ENCODE measurements at regions not wholly inside any gene's neighbourhood (a gene's known extent, or its start where the extent isn't known, plus 50 kb on each side); places are given as distances from the start of the nearest gene placed in this dataset.
A peak's percentile ranks its signal among the peaks of the same experiment; 100 is the strongest.
"Not testable (repeated sequence)": the region's sequence is repeated elsewhere in the genome, so short reads cannot be mapped to it uniquely, and the experiment has no call there.

DNA sequence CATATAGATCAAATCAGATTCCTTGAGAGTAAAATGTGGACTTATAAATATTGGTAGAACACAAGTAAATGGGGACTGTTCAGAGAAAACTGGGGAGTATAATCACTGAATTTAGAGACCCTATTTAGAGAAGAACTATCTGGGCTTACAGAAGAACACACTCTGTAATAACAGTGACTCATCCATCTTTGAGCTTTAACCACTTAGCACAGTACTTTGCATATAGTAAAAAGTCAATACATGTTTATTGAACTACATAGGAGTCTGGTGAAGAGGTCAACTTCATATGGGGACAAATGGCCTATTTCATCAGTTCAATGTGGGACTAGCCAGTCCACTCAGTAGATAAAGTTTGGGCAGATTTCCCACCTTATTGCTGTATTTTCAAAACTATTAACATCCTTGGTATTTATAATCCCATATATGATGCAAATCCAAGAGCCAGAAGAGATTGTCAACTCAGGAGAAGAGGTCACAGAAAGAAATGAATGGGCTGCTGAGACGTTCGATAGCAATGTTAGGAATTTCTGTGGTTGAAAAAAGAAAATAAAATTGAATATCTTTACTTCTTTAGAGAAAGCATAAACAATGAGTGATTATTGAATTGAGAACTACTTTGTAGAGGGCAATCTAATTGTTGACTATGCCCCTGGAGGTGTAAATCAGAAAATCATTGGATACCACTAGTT is 119.3 kb upstream of the CACNA2D1 start:
- DNase-seq (ENCODE audit: low spot score): no peak

DNA sequence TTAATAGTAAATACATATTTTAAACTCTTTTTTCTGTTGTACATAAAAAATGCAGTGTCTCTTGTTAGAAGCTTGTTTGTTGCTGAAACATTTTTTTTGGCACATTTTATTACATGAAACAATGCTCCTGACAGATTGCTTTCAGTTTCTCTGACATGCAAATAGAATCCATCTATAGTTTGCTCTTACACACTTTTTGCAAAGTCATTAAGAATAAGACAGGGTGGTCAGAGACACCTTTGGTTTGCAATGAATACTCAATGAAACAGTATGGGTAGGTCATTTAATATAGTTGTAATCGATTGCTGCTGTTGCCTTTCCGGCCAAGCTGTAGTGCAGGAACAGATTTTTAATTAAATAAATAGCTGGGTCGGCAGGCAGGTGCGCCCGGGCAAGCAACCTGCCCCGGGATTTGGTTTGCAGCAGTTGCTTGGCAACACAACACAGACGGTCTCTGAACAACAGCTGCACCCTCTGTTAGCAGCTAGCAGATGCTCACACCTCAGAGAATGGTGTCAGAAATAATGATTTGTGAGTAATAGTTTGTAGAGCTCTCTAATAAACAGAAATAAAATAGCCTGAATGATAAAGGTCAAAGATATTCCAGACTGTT is 115.7 kb upstream of the CACNA2D1 start:
- no peak for DNase-seq (ENCODE audit: low spot score)

DNA sequence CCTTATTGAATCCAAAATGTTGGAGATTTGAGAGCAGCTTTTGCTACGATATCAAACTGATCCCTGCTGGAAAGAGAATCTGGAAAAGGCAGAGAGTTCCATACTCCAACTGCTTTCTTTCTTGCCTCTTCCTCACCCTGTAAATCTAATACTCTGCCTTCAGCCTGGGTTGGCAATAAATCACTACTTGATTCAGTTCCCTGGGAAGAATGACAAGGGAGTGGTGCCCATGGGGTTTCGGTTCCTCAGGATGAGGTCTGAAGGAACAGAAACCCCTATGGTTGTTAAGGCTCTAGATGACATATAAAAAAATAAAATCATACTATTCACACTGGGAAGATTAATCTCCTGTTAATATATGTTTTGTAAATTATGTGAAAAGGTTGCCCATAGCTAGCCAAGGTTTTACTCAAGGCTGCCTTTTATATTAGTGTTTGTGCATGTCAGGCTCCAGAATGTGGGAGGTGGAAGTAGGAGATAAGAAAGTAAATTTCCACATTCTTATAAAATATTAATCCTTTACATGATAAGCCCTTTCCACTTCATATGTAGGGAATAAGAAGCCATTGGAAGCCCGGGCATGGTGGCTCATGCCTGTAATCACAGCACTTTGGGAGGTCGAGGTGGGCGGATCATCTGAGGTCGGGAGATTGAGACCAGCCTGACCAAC is 106.2 kb upstream of the CACNA2D1 start:
- DNase-seq (ENCODE audit: low spot score): no peak

DNA sequence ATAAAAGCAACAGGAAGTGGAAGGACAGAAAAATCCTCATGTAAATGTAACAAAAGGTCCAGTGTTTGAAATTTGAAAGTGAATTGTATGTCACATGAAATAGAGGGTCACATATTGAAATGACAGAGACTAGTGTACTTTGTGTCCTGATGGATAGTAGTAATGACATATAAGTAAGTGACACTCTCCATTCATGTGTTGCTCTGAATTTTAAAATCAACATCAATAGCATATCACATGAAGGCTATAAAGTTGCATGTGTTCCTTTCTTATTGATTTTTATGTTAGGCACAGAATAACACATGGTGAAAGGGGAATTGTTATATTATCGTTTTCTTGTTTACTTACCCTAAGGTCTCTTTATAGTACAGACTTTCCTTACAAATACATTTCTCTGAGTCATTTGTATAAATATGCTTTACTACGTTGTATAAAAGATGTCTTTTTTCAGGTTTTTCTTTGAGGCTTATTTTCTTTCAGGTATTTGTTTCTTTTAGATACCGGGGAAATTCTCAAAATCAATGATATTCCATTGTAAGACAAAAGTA is 104.6 kb upstream of the CACNA2D1 start:
- no peak for DNase-seq (ENCODE audit: low spot score)

DNA sequence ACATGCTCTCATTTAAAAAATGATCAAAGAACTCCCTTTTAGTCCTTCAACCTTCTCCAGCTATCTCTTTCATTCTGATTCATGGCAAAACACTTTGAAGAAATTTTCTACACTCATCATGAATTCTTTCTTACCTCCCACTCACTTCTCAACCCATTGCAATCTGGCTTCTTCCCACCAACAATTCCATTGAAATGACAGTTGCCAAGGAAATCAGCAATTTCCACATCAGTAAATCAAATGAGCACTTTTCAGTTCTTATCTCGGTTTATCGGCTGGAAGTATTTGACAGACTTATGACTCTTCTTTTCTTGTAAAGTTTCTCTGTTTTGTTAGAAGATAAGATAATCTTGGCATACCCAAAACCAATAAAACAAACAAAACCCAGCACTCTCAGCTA is 99.1 kb upstream of the CACNA2D1 start:
- DNase-seq (ENCODE audit: low spot score): no peak

DNA sequence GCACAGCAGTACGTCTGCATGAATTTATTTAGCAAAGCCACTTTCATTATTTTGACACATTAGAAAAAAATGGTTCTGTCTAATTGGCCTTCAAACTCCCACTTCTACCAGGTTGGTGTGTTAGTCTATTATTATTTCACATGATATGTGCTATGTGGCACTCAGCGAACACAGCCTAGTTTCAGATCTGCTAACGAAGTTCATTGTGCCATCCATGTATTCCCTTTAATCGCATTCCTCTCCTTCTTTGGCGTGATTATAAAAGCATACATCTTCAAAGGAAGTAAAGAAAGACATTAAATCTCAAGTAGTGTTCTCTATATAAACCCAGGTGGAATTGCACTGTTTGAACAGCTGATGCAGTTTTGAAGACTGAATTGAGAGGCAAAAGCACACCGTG is 96.4 kb upstream of the CACNA2D1 start:
- no peak for DNase-seq (ENCODE audit: low spot score)

DNA sequence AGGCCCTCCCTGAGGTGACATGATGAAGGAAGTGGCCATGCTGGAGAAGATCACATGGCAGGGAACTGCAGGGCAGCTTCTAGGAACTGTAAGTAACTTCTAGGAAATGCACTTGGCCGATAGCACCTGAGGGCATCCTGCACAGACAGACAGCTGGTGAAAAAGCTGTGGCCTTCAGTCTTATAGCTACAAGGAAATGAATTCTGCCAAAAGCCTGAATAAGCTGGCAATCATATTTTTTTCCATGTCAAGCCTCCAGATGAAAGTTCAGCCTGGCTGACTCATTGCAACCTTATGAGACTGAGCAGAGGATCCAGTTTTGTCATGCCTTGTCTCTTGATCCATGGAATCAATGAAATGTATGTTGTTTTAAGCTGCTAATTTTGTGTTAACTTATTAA is 91.1 kb upstream of the CACNA2D1 start:
- no peak for DNase-seq (ENCODE audit: low spot score)

DNA sequence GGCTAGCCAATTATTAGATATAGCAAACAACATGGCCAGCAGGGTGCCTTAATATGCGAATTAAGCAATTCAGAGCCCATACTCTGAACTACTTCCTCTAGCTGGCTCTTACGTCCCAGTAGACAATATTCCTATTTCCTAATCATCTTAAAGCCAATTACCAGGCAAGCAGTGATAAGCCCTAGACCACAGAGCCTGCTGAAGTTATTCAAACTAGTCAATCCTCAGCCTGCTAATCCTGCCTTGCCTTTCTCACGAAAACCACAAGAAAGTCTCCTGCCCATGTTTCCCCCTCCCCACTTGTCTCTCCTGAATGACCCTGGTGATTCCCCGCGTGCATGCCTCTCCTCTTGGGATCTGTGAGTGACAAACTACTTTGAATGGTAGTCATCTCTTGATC is 86.8 kb upstream of the CACNA2D1 start:
- no peak for DNase-seq (ENCODE audit: low spot score)

DNA sequence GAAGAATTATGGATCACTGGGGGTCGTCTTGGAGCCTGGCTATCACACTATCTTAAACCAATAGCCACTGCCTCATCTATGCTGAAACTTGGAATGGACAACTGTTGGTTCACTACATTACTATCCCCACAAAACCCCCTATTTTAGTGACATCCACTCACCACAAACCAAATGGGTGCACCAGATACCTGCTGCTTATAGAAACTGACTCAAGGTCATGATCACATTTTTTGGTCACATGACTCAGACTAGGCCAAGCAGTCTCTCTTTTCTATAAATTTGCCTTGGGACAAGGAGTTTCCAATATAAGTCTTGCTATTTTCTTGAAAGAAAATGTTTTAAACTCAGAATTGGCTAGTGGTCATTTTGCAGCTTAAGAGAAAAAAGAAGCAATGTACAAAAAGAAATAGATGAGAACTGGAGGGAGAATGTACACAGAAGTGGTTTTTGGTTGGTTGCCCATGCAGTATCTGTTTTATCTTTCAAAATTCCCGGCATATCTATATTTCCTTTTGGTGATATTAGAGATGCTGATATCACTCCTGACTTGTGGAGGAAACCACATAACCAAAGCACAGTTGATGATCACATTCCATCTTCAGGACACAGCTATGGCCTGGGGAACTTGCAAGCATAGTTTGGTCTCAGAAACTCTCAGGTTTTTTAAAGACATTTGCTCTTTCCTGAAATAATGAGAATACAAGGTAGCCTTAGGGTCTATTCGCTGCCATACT is 85.2 kb upstream of the CACNA2D1 start:
- no peak for DNase-seq (ENCODE audit: low spot score)

DNA sequence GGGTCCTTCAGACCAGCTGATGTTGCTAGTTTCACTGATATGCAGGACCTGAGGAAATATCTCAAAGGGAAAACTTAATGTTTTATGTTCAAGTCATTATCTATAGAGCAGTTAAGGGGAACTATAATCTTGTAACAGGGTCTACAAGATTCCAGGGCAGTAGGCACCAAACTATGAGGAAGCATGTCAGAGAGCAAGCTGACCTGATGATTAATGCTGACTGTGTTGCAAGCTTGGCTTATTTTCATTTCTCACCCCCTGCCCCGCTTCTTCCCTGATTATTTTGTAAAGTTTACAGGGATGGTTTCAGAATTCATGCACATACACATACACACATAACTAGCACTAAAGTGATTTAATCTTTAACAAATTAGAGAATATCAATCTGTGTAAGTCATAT is 84.3 kb upstream of the CACNA2D1 start:
- no peak for DNase-seq (ENCODE audit: low spot score)

DNA sequence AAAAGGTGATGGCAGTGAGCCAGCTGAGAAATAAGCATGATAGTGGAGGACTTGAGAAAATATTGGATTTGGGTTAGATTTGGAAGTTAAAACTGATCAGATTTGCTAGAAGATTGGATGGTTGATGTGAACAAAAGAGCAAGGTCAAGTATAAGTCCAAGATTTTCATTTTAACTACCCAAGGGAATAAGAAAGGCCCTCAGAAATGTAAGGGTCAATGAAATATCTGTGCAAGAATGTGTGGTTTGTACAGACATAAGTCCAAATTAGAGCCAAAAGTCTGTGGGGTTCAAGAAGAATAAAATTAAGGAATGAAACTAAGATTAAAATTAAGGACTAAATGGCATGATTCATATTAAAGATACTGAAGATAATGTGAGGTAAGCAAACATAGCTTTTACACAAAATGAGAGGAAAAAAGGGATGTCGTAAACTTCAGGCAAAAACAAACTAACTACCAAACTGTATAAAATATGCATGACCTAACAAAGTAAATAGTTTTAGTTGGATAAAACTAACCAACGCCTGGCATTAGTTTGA is 78.4 kb upstream of the CACNA2D1 start:
- DNase-seq (ENCODE audit: low spot score): no peak

DNA sequence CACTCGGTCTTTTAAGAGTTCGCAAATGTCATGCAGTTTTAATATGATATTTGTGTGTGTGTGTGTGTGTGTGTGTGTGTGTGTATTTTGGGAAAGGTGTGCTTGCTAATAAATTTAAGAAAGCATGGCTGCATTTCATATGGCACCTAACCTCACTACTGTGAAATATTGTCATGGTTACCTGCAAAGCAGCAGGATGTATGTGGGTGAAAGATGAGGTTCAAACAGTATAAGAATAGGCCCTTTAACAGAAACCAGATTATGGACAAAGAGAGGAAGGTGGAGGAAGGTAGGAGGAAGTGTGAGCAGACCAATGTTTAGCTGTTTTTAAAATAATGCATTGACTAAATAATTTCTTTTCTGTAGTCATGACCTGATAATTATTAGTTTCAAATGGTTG is 73.5 kb upstream of the CACNA2D1 start:
- no peak for DNase-seq (ENCODE audit: low spot score)

DNA sequence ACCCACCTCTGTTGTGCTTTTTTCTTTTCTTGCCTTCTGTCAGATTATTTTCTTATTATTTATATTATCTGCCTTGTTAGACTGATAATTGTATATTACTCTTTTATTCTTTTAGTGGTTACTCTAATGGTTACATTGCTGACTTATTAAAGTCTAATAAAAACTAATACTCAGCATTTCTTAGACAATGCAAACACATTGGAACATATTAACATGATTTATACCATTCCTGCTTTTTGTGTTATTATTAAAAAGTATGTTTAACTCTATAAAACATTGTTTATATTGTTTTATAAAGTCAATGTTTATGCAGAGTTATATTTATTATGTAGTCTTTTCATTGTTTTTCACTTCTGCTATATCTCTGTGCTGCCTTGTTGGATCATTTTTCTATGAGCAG is 68.0 kb upstream of the CACNA2D1 start:
- DNase-seq (ENCODE audit: low spot score): no peak

DNA sequence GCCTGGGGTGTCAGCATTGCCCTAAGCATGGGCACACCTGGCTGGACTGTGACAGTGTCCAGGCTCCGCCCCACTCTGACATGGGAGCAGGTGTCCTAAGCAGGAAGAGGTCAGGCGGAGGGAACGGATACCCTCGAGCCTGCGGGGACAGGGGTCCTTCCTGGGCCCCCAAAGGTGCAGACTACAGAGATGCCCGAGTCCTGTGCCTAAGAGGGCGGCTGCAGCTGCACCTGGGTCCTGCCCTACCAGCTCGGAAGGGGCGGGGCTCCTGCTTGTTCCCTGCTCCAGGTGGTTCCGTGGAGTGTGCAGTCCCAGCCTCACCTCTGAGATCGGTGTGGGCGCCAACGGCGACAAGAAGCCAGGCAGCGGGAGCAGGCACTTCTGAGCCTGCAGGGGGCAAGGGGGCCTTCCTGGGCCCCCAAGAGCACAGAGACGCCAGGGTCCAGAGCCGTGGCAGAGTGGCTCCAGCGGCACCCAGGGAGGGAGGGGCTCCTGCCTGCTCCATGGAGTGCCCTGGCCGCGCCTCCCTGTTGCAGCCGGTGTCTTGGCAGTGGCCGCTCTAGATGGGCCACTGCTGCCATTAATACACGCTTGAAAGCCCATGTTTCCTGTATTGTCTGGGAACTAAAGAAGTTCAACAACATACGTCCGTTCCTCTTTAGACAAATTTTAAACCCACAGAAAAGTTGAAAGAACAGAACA is 64.5 kb upstream of the CACNA2D1 start:
- DNase-seq (ENCODE audit: low spot score): no peak

DNA sequence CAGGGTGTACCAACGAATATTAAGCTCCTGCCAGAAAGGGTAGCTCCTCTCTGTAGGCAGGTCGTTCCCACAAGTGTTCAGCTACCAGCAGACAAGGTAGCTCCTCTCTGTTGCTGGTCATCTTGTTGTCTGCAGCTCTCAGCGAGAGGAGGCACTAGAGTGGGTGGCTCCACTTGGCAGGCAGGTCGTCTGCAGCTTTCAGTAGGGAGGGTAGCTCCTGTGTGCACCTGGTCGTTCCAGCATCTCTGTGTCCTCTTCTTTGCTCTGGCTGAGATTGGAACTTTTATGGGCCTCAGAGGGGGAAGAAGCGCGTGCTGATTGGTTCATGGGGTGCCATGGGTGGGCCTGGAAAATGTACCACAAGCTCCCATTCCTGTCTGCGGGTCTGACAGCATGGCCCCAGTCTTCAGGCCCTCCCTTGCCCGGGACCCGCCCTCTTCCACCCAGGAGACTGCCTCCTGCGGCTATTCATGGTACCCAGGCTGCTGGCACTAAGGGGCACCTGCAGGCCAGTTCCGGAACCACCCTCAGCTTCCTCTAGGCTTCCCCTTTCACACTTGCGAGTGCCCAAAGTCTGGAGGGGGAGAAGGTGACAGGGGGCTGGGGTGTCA is 63.9 kb upstream of the CACNA2D1 start:
- no peak for DNase-seq (ENCODE audit: low spot score)

DNA sequence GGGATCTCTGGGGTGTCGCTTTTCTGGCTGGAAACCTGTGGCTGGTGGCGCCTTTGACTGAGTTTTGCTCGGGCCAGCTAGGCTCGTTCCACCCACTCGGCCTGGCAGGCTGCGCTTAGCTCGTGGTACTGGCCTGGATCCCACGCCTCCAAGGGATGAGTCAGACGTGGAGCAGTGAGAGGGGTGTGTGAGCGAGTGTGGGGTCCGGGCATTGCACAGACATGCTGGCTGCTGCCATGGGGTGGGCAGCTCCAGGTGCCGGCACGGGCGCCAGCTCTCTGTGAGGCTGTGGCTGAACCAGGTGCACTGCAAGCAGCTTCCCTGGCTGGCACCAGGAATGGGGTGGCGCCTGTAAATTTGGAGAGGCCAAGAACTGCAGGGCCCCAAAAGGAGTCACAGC is 63.1 kb upstream of the CACNA2D1 start:
- DNase-seq (ENCODE audit: low spot score): no peak

DNA sequence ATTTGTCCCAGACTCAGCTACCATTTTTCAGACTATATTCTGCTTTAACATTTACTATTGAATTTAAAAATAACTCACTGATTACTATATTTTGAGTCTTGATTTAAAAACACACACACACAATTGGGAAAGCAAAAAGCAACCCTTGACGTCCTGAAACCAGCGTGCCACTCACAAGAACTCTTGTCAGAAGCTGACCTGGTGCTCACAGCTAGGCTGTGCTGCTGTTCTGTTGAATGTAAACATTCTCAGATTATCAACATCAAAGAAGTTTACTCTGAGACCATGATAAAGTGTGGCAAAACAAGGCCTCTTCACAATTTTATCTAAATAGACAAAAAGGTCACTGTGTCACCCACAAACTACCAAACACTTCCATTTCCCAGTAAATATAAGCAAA is 62.6 kb upstream of the CACNA2D1 start:
- DNase-seq (ENCODE audit: low spot score): peak; percentile 30

DNA sequence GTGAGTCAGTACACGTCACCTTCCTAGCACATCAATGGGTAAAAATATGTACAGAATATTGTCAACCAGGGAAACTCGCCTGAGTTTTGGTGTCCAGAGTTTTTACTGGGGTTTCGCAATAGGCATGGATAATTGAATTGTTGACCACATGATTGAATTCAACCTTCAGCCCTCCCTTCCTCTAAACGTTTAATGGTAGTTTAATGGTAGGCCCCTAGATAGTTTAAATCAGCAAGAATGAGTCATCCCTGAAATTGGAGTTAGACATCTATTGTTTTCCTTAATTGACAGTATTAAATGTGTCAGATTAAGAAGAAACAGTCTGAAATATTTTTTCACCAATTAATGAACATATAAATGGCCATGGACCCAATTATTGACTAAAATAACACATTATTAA is 57.8 kb upstream of the CACNA2D1 start:
- DNase-seq (ENCODE audit: low spot score): no peak

DNA sequence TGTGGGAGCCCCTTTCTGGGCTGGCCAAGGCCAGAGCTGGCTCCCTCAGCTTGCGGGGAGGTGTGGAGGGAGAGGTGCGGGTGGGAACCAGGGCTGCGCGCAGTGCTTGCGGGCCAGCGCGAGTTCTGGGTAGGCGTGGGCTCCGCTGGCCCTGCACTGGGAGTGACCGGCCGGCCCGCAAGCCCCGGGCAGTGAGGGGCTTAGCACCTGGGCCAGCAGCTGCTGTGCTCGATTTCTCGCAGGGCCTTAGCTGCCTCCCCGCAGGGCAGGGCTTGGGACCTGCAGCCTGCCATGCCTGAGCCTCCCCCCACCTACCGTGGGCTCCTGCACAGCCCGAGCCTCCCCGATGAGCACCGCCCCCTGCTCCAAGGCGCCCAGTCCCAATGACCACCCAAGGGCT is 56.0 kb upstream of the CACNA2D1 start:
- DNase-seq (ENCODE audit: low spot score): not testable (repeated sequence)

DNA sequence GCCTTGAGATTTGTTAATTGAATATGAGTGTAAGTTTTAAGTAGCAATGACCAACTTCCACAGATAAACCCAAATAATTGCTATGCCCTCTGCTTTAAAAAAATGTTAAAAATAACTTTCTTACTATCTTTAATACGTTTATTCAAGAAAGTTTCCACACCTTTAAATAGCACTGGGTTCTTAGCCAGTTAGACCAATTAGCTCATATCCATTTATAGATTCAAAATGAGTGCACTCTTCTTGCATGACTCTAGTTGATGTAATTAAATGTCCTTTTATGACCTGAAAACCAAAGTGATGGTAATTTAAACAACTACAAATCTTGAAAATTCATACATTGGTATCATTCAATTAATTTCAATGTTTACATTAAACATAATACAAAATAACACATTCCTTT is 50.8 kb upstream of the CACNA2D1 start:
- no peak for DNase-seq (ENCODE audit: low spot score)
